Ovary (tissue), 3 donors: ENCODE measurements at regions not wholly inside any gene's neighbourhood (a gene's known extent, or its start where the extent isn't known, plus 50 kb on each side); places are given as distances from the start of the nearest gene placed in this dataset.
"Not testable (repeated sequence)": the region's sequence is repeated elsewhere in the genome, so short reads cannot be mapped to it uniquely, and the experiment has no call there.

Source experiments
- POLR2A ChIP-seq: fragments of 450-650 bp; IDR thresholded peaks from one replicate; pipeline ENCODE4 v1.6.1; 2017; ENCODE audit warnings: antibody characterized with exemption, mild to moderate bottlenecking, moderate library complexity
- TF ChIP-seq, protein P1 (sequence below), 3 donors: fragments of 450-650 bp in 2 of 3; fragments of 200-600 bp in 1 of 3; IDR thresholded peaks; one replicate each; pipeline versions ENCODE4 v1.5.1 to v1.8.0; 2016 to 2022; ENCODE audit warnings: antibody characterized with exemption in 3 of 3, mild to moderate bottlenecking in 1 of 3
- donor health status: DM: no; HTN: no; CAD: no.

DNA sequence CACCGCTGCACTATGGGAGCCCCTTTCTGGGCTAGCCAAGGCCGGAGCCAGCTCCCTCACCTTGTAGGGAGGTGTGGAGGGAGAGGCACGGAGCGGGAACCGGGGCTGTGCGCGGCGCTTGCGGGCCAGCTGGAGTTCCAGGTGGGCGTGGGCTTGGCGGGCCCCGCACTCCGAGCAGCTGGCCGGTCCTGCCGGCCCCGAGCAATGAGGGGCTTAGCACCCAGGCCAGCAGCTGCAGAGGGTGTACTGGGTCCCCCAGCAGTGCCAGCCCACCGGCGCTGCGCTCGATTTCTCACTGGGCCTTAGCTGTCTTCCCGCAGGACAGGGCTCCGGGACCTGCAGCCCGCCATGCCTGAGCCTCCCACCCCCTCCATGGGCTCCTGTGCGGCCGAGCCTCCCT lies 53.3 kb upstream of the NID2 start:
- TF ChIP-seq, protein P1, sequence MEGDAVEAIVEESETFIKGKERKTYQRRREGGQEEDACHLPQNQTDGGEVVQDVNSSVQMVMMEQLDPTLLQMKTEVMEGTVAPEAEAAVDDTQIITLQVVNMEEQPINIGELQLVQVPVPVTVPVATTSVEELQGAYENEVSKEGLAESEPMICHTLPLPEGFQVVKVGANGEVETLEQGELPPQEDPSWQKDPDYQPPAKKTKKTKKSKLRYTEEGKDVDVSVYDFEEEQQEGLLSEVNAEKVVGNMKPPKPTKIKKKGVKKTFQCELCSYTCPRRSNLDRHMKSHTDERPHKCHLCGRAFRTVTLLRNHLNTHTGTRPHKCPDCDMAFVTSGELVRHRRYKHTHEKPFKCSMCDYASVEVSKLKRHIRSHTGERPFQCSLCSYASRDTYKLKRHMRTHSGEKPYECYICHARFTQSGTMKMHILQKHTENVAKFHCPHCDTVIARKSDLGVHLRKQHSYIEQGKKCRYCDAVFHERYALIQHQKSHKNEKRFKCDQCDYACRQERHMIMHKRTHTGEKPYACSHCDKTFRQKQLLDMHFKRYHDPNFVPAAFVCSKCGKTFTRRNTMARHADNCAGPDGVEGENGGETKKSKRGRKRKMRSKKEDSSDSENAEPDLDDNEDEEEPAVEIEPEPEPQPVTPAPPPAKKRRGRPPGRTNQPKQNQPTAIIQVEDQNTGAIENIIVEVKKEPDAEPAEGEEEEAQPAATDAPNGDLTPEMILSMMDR (IDR thresholded peaks at IDR 0.05), result not testable (repeated sequence)
- not testable (repeated sequence) for TF ChIP-seq POLR2A
